Chondrocyte (in vitro differentiated cells): ENCODE measurements at regions not wholly inside any gene's neighbourhood (a gene's known extent, or its start where the extent isn't known, plus 50 kb on each side); places are given as distances from the start of the nearest gene placed in this dataset.

Experiments
- DNase-seq: peaks from one replicate; pipeline ENCODE4 v3.0.0; 2021; ENCODE audit warnings: mixed read lengths, low spot score
- H3K27ac Mint-ChIP-seq: one replicate; pipeline ENCODE4 v1.8.0; 2021; ENCODE audit warnings: mild to moderate bottlenecking, moderate library complexity, mixed read lengths; ENCODE audit not compliant: unreplicated experiment
- H3K27me3 Mint-ChIP-seq: 2 replicates; pipeline ENCODE4 v1.8.0; 2021; ENCODE audit warnings: low read depth, mixed read lengths
- H3K36me3 Mint-ChIP-seq: 2 replicates; pipeline ENCODE4 v1.8.0; 2021; ENCODE audit warnings: low read depth, mixed read lengths
- H3K4me1 Mint-ChIP-seq: 2 replicates; pipeline ENCODE4 v1.8.0; 2021; ENCODE audit warnings: low read depth, mild to moderate bottlenecking, mixed read lengths
- H3K4me3 Mint-ChIP-seq: one replicate; pipeline ENCODE4 v1.8.0; 2021; ENCODE audit warnings: mild to moderate bottlenecking, moderate library complexity, mixed read lengths; ENCODE audit not compliant: unreplicated experiment
- H3K9me3 Mint-ChIP-seq: 2 replicates; pipeline ENCODE4 v1.8.0; 2021; ENCODE audit warnings: low read depth, mixed read lengths
- TF ChIP-seq, protein P1 (sequence below): fragments of 200-600 bp; sonication (generic); IDR thresholded peaks from 2 replicates; pipeline ENCODE4 v1.5.0; 2021; ENCODE audit warnings: antibody characterized with exemption, mild to moderate bottlenecking, moderate library complexity

DNA sequence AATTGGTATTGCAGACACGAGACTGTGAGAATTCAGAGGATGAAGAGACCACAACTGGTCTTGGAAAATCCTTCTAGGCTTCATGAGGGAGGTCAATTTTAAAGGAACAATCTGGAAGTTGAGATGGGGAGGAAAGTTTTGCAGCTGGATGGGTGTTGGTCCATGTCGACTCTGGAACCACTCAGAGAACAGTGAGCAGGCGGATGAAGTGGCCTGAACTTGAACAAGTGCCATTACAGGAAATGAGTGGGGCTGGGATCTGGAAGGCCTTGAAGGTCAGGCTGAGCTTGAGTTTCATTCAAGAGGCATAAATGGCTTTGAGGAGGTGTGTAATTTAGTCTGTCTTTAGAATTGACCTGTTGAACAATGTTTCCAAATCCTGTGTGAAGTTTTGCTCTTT is 140.9 kb downstream of the GALC start:
- H3K4me1 Mint-ChIP-seq = no peaks in the 10 kb centered on the region
- no peaks in the 10 kb centered on the region for H3K27me3 Mint-ChIP-seq
- peaks cover 3% of the 10 kb centered on the region for H3K9me3 Mint-ChIP-seq
- TF ChIP-seq, protein P1, sequence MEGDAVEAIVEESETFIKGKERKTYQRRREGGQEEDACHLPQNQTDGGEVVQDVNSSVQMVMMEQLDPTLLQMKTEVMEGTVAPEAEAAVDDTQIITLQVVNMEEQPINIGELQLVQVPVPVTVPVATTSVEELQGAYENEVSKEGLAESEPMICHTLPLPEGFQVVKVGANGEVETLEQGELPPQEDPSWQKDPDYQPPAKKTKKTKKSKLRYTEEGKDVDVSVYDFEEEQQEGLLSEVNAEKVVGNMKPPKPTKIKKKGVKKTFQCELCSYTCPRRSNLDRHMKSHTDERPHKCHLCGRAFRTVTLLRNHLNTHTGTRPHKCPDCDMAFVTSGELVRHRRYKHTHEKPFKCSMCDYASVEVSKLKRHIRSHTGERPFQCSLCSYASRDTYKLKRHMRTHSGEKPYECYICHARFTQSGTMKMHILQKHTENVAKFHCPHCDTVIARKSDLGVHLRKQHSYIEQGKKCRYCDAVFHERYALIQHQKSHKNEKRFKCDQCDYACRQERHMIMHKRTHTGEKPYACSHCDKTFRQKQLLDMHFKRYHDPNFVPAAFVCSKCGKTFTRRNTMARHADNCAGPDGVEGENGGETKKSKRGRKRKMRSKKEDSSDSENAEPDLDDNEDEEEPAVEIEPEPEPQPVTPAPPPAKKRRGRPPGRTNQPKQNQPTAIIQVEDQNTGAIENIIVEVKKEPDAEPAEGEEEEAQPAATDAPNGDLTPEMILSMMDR = no peak
- no peak overlapping the region for H3K4me3 Mint-ChIP-seq
- H3K36me3 Mint-ChIP-seq = no peaks in the 10 kb centered on the region
- DNase-seq = no peak
- no peak overlapping the region for H3K27ac Mint-ChIP-seq

DNA sequence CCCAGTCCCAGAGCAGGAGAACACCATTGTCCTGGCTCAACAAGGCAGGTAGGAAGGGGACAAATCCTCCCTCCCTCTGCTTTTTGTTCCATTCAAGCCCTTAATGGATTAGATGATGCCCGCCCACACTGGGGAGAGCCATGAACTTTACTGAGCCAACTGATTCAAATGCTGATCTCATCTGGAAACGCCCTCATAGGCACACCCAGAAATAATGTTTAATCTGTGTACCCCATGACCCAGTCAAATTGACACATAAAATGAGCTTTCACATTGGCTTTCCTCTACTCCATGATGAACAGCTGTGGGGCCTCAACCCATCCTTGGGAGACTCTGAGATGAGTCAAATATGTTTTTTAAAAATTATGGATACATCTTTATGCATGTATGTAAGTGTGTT is 141.8 kb downstream of the GALC start:
- no peak for DNase-seq
- Mint-ChIP-seq H3K27me3 (peaks cover under 1% of the 10 kb centered on the region), H3K4me3 (no peak overlapping the region), H3K9me3 (peaks cover 3% of the 10 kb centered on the region), H3K4me1 (no peaks in the 10 kb centered on the region), H3K36me3 (no peaks in the 10 kb centered on the region), H3K27ac (no peak overlapping the region)
- TF ChIP-seq, protein P1 = no peak

DNA sequence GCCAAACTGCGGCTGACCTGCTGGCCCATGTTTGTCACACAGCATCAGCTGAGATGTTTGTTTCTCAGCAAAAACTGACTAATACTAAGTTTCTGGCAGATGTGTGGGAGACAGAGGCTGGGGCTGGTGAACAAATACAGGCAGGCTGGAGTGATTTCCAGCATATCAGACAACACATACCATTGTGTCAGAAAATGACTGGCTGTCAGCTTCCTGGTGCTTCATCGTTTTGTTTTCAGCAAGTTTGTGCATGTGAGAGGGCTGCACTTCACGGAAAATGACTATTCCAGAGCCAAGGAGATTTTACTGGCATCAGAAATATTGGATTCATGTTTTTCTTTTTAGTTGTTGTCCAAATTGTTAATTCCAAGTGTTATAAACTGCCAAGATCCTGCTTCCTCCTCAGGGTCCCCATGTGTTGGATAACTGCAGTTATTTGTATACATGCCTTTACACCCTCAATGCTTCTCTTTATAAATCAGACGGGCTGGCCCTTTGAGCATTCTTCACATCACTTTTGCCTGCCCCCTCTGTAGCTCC is 145.7 kb downstream of the GALC start:
- H3K4me3 Mint-ChIP-seq = no peak overlapping the region
- H3K27ac Mint-ChIP-seq = no peak overlapping the region
- peaks cover 3% of the 10 kb centered on the region for H3K9me3 Mint-ChIP-seq
- H3K4me1 Mint-ChIP-seq = no peaks in the 10 kb centered on the region
- H3K36me3 Mint-ChIP-seq = no peaks in the 10 kb centered on the region
- H3K27me3 Mint-ChIP-seq = peaks cover 3% of the 10 kb centered on the region
- no peak for DNase-seq
- TF ChIP-seq, protein P1 = no peak

DNA sequence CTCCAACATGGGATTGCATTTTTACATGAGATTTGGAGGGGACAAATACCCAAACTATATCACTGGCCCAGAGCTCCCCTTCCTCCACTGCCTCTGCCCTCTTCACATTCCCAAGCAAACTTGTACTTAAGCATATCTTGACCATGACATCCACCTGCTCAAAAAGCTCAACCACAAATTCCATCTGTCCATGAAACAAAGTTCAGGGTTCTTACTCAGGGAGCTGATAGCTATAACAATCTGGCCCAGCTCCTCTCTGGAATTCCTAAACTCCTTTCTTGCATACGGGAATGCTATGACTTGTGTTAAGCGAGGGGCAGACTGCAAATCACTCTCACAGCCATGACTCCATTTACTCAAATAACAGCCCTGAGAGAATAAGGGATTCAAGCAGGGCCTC is 152.1 kb downstream of the GALC start:
- no peaks in the 10 kb centered on the region for H3K4me1 Mint-ChIP-seq
- TF ChIP-seq, protein P1 = no peak
- H3K4me3 Mint-ChIP-seq = no peak overlapping the region
- H3K36me3 Mint-ChIP-seq = peaks cover 2% of the 10 kb centered on the region
- H3K27ac Mint-ChIP-seq = no peak overlapping the region
- no peaks in the 10 kb centered on the region for H3K27me3 Mint-ChIP-seq
- peaks cover 6% of the 10 kb centered on the region for H3K9me3 Mint-ChIP-seq
- DNase-seq = no peak

DNA sequence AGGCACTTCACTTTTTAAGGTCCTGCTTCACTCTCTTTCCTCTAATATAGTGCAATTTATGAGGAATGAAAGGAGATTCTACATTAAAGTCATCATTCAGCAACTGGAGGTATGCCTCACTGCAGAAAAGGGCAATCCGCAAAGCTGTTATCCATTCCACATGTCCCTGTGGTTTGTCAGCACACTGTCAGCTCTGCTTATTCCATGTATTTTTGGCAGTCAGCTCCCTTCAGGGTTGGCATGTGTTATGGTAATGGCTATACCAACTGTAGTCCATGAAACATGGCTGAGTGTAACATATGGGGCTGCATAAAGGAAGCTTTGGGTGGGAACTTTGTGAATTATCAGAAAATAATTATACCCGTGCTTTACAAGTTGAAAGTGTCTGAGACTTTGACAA is 154.1 kb downstream of the GALC start:
- Mint-ChIP-seq H3K4me1 (no peaks in the 10 kb centered on the region), H3K9me3 (peaks cover 6% of the 10 kb centered on the region)
- TF ChIP-seq, protein P1 = no peak

More for the DNA sequence above, 154.1 kb downstream of the GALC start:
- no peaks in the 10 kb centered on the region for H3K27me3 Mint-ChIP-seq
- no peak overlapping the region for H3K27ac Mint-ChIP-seq
- H3K4me3 Mint-ChIP-seq = no peak overlapping the region
- peaks cover 2% of the 10 kb centered on the region for H3K36me3 Mint-ChIP-seq
- DNase-seq = no peak
